Fibroblast of lung (primary cell): ENCODE measurements at regions not wholly inside any gene's neighbourhood (a gene's known extent, or its start where the extent isn't known, plus 50 kb on each side); places are given as distances from the start of the nearest gene placed in this dataset.

ENCODE experiments used
- CTCF ChIP-seq, 2 donors: IDR thresholded peaks in 1 of 2; conservative IDR thresholded peaks in 1 of 2; 1 replicate in 1 of 2; 2 replicates in 1 of 2; pipeline ENCODE4 v1.5.1; 2011 to 2012; ENCODE audit warnings: low read length in 2 of 2, control low read depth in 1 of 2, inconsistent platforms in 1 of 2, low read depth in 1 of 2, mild to moderate bottlenecking in 1 of 2
- EZH2 ChIP-seq: IDR thresholded peaks from 2 replicates; pipeline ENCODE4 v1.5.1; 2012; ENCODE audit warnings: low read length, control low read depth, mild to moderate bottlenecking; ENCODE audit errors: missing control alignments

- TF ChIP-seq CTCF (conservative IDR thresholded peaks at IDR 0.05 in 1 of 2, IDR thresholded peaks at IDR 0.05 in 1 of 2; ENCODE audit: low read depth in 1 of 2, low read length in 2 of 2) (no peak), EZH2 (no peak)
Measured at GRCh38 chr1:232440325-232441035, 189.5 kb downstream of the SIPA1L2 start.
